HG02763 (cell line): ENCODE measurements at regions not wholly inside any gene's neighbourhood (a gene's known extent, or its start where the extent isn't known, plus 50 kb on each side); places are given as distances from the start of the nearest gene placed in this dataset.
"Not testable (repeated sequence)": the region's sequence is repeated elsewhere in the genome, so short reads cannot be mapped to it uniquely, and the experiment has no call there.

Experiments used
- ATAC-seq: cut with Tn5 transposase; IDR thresholded peaks from one replicate; pipeline ENCODE4 v1.9.1; 2021; ENCODE audit warnings: mild to moderate bottlenecking, moderate library complexity; ENCODE audit not compliant: unreplicated experiment

- ATAC-seq: no peak
These were observed 232.1 kb upstream of the PCSK5 start for GRCh38 chr9:75658301-75658905.

GRCh38 chr9:75664597-75664996, 225.9 kb upstream of the PCSK5 start:
- ATAC-seq: no peak

GRCh38 chr9:75666856-75667554, 223.5 kb upstream of the PCSK5 start:
- no peak for ATAC-seq

- no peak for ATAC-seq
These were observed 220.8 kb upstream of the PCSK5 start for GRCh38 chr9:75669721-75670120.

GRCh38 chr9:75671354-75671753, 219.1 kb upstream of the PCSK5 start:
- no peak for ATAC-seq

- ATAC-seq: no peak
These were observed 218.0 kb upstream of the PCSK5 start for GRCh38 chr9:75672478-75672877.

- ATAC-seq: no peak
These were observed 206.9 kb upstream of the PCSK5 start for GRCh38 chr9:75683591-75683990.

- no peak for ATAC-seq
These were observed 205.4 kb upstream of the PCSK5 start for GRCh38 chr9:75685062-75685461.

- ATAC-seq: no peak
These were observed 203.0 kb upstream of the PCSK5 start for GRCh38 chr9:75687359-75687953.

GRCh38 chr9:75690551-75690950, 199.9 kb upstream of the PCSK5 start:
- not testable (repeated sequence) for ATAC-seq

- ATAC-seq: no peak
These were observed 199.1 kb upstream of the PCSK5 start for GRCh38 chr9:75691408-75691807.

- ATAC-seq: no peak
These were observed 198.2 kb upstream of the PCSK5 start for GRCh38 chr9:75692309-75692708.

- no peak for ATAC-seq
These were observed 194.6 kb upstream of the PCSK5 start for GRCh38 chr9:75695921-75696320.

- no peak for ATAC-seq
These were observed 191.5 kb upstream of the PCSK5 start for GRCh38 chr9:75699017-75699416.

- no peak for ATAC-seq
These were observed 190.7 kb upstream of the PCSK5 start for GRCh38 chr9:75699625-75700251.

- ATAC-seq: no peak
These were observed 190.2 kb upstream of the PCSK5 start for GRCh38 chr9:75700252-75700640.

- no peak for ATAC-seq
These were observed 183.3 kb upstream of the PCSK5 start for GRCh38 chr9:75707191-75707590.

GRCh38 chr9:75709698-75710097, 180.8 kb upstream of the PCSK5 start:
- no peak for ATAC-seq

GRCh38 chr9:75712700-75713099, 177.8 kb upstream of the PCSK5 start:
- no peak for ATAC-seq

GRCh38 chr9:75713335-75713734, 177.1 kb upstream of the PCSK5 start:
- no peak for ATAC-seq

GRCh38 chr9:75715360-75715759, 175.1 kb upstream of the PCSK5 start:
- ATAC-seq: no peak

GRCh38 chr9:75718677-75719076, 171.8 kb upstream of the PCSK5 start:
- no peak for ATAC-seq
